Left colon (tissue), 2 donors: ENCODE measurements at regions not wholly inside any gene's neighbourhood (a gene's known extent, or its start where the extent isn't known, plus 50 kb on each side); places are given as distances from the start of the nearest gene placed in this dataset.

ENCODE experiments used
- ATAC-seq: fragments of 200-7000 bp; cut with Tn5 transposase; one replicate; pipeline ENCODE4 v1.9.1; 2020; ENCODE audit warnings: mild to moderate bottlenecking, moderate library complexity
- DNase-seq, 2 donors: peaks; one replicate each; pipeline ENCODE4 v3.0.0-alpha.2; 2020
- intact Hi-C, 2 donors: fragments of 100-400 bp; cut with DNase I in 1 of 2; cut with micrococcal nuclease in 1 of 2; formaldehyde crosslinking; loops; one replicate each; pipeline versions ENCODE4 v1.11.2 to v1.14.0; 2022; cut with DNase I, micrococcal nuclease
- donor health status: DM: no; HTN: no; CAD: no.
- donor health status: DM: yes; HTN: yes; CAD: no.

DNA sequence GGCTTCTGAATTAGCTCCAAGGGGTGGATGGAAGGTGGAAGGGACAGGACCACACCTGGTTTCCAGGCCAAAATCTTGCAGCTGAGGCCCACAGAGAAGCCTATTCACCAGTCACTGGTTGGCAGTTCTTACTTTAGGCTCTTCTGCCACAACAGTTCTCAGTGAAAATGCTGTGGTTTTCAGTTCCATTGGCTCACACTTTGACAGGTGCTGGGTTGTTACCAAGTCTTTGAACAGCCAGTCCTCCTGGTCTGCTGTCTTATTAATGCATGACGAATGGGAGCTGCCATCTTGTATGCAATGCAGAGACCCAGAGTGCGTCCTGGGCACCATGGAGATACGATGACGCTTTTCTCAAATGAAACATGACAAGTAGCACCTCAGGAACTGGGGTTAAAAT is 232.0 kb upstream of the ZBED5 start:
- intact Hi-C loops: no loop called here
- ATAC-seq (no peak), DNase-seq (no peak)

DNA sequence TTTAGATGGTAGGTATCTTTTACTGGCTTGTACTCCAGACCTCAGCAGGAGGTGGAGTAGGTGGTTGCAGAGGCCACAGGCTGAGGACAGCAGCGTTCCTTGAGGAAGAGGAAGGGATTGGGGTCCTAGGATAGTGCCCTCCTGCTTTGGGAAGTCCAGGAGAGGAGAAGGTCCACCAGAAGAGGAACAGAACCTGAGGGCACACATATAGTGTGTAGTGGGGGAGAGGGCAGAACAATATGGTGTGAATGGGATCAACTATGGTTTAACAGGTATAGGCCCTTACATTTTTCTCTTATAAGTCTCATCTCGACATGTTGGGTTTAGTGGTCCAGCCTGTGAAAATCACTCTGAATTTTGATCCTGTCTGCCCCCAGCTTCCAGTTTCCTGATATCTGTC is 229.1 kb upstream of the ZBED5 start:
- ATAC-seq: no peak
- intact Hi-C loops: no loop called here
- DNase-seq: no peak

DNA sequence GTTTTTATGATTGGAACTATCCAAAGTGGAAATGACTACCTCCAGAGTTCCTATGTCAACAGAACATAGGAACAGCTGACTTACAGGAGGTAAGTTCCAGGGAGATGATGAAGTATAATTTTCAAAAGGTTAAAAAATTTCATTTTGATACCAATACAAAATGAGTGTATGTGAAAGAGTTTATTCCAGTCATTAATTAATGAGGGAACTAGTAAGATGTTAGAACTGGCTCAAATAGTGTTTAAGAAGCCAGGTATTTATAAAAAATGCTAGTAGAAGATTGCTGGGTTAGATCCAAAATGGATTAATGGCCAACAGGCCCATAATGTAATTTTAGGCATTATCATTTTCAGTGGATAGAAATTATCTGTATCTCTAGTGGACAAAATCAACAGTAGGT is 227.7 kb upstream of the ZBED5 start:
- intact Hi-C loops: no loop called here
- DNase-seq: no peak
- ATAC-seq: no peak

DNA sequence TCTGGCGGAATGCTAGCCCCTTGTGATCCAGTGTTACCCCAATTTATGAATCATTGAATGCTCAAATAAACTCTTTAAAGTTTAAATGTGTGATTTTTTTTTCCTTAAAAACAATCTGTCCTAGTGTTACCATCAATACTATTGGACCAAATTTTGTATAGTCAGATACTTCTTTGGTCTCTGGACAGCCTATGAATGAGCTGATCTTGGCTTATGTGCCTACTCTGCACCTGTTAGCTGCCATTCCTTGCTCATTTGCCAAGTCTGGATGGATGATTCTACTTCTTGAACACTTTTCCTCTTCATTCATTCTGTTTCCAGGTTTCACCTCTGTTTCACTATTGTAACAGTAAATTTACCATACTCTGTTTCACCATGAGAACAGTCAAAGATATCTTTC is 226.5 kb upstream of the ZBED5 start:
- DNase-seq (no peak), ATAC-seq (no peak)
- intact Hi-C loops: no loop called here

DNA sequence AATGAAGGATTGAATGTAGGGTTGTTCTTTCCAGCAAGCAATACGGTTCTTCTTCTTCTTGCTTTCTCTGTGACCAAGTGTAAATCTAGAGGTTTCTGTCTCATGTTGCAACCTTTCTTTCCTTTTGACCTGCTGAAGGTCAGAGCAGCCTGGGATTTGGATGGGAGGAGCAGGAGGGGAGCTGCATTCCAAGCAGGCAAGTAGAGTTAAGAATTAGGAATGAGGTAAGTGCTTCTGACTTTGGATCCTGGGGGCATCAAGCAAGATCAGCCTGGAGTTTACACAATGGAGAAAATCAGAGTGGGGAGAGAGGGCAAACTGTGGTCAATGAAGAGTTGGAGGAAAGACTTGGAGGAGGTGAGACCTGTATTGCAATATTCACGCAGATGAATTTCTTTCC is 225.6 kb upstream of the ZBED5 start:
- DNase-seq: no peak
- intact Hi-C loops: no loop called here

DNA sequence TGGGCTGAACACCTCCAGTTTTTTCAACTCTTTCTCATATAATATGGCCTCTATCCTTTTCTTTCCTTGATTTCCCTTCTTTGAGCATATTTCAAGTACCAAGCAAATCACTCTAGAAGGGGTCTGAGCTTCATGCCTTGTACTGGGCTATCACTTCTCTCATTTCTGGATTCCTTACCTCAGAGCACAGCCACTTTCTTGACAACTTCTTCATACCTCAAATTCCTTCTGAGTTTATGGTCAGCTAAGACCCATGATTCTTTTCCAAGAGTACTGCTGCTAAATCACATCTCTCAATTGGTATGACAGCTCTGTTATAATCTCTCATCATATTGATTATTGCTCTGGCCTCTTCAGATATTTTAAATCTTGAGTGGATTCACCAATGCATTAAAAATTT is 224.8 kb upstream of the ZBED5 start:
- ATAC-seq: no peak
- intact Hi-C loops: no loop called here
- DNase-seq: no peak

More for the DNA sequence above, 225.6 kb upstream of the ZBED5 start:
- ATAC-seq: no peak

DNA sequence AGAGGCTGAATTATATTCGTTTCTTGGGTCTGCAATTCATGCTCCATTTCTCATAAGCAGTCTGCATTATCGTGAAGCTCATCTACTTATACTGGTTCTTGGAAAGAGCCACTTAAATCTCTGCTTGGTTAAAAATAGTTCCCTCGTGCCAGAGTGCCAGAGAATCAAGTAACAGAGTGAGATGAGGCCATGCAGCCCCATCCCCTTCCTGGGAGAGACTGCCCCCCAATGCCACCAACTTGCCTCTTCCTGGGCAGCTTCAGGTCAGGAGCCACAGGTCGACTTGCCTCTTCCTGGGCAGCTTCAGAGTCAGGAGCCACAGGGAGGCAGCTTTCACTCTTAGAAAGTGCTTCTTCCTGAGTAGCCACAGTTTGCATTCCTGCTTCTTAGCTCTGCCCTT is 223.9 kb upstream of the ZBED5 start:
- intact Hi-C loops: no loop called here
- DNase-seq (no peak), ATAC-seq (no peak)

DNA sequence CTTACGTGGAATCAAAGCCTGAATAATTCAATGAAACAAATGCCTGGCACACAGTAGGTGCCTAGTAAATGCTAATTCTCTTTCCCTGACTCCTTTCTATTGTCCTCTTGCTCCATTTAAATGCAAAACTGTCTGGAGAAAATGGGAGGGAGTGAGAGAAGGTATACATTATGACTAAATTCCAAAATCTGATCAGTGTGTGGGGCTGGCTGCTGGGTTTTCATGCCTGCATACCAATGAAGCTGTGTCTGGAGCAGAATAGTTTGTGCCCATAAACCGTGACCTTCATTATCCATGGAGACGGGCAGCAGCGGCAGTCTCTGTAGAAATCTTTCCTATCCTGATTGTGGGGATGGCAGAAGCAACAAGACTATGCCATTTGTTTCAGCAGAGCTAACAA is 223.4 kb upstream of the ZBED5 start:
- ATAC-seq (no peak), DNase-seq (no peak)
- intact Hi-C loops: no loop called here

DNA sequence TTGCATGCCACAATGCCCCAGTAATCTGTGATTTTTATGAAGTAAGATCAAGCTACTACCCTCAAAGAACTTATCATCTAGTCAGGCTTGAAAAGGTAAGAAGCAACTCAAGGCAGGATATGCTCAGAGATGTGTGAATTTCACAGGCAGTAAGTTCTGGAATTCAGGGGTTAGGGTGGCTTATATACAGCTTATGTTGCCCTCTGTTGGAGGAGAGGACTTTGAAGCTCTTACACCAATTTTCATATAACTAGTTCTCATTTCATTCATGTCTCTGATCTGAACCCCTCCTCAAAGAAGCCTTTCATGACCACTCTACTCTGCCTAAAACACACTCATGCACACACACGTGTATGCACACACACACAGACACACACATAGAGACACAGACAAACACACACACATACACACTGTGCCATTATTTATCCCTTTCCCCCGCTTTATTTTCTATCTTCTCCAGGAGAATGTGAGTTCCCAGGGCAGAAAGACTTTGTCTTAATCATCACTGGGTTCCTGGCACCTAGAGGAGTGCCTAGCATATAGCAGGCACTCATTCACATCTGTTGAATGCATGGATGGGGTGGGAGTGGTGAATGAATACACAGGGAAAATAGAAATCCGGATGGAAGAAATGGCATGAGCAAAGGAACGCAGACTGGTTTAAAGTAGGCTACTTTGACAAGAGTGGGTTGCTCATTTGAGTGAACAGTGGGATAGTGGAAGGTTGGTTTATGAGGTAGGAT is 220.7 kb upstream of the ZBED5 start:
- no peak for ATAC-seq
- DNase-seq: no peak
- intact Hi-C loops: no loop called here

DNA sequence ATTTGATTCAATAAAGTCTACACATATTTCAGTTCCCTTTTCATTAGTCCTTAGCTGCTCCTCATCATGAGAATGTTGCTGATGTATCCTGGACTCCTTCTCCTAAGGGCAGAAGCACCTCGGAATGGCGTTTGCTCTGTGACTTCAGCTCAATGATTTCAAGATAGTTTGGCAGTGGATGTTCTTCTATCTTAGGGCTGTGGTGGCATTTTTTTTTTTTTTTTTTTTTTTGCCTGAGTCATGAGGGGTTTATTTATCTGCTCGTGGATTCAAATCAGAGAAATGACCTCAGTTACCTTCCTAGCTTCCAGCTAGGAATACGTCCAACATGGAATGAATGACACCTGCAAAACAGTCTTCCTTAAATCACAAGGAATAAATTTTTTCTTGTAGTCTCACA is 220.0 kb upstream of the ZBED5 start:
- ATAC-seq (no peak), DNase-seq (no peak)
- intact Hi-C loops: no loop called here

DNA sequence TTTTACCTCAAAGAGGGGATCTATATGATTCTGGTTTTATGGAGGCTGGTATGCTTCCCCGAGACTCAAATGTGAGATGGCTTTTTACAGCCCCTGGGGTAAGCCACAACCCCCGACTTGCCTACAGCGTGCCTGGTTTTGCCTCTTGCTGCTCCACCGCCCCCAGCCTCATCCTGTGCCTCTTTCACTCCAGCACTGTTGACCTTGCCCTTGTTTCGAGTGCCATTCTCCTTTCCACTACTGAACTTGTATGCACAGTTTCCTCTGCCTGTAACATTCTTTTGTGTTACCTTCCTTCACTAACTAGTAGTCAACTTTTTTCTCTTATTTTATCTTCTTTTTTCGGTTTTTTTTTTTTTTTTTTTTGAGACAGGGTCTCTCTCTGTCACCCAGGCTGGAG is 219.0 kb upstream of the ZBED5 start:
- ATAC-seq: no peak
- DNase-seq: no peak
- intact Hi-C loops: no loop called here

DNA sequence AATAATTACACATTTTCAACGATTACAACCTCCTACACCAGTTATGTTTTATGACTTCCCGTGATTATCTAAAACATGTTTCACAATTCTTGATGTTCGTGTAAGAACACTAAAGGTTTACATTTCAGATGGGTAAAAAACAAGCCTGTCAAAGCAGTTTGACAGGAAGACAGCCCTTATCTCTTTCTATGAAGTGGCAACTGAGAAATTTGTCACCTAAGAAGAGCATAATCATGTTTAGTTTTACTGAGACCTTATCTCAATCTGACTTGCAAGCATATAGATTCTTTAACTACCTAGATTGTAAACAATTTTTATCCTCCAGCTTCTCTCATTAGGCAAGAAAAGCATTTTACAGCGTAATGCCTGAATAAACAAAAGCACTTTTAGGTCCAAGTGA is 218.4 kb upstream of the ZBED5 start:
- no peak for ATAC-seq
- intact Hi-C loops: no loop called here
- no peak for DNase-seq

DNA sequence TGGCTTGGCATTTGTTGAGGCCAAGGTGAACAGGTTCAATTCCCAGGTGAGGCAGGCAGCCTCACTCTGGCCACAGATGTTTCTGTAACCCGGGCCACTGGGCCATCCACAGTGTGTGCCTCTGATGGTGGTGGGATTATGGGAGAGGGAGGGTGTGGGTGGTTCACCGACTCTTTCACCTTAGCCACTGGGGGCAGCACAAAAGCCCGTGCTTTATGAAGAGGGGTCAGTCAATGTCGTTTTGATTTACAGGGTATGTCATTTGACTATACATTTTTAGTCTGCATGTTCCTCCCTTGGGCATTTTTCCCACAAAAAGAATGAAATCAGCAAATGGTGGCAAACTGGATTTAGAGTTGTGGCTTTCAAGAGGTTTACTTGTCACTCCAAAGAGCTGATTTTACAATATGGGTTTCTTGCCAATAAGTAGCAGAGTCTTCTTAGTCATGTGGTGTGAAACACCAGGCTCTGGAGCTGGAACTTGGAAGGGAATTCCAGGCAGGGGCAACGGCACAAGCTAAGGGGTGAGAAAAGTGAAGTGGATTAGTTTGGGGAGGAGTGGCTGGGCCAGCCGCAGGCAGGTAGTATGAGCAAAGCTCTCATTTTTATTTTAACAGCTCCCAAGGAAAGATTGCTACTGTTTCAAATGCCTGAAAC is 217.8 kb upstream of the ZBED5 start:
- intact Hi-C loops: no loop called here
- ATAC-seq (no peak), DNase-seq (no peak)

DNA sequence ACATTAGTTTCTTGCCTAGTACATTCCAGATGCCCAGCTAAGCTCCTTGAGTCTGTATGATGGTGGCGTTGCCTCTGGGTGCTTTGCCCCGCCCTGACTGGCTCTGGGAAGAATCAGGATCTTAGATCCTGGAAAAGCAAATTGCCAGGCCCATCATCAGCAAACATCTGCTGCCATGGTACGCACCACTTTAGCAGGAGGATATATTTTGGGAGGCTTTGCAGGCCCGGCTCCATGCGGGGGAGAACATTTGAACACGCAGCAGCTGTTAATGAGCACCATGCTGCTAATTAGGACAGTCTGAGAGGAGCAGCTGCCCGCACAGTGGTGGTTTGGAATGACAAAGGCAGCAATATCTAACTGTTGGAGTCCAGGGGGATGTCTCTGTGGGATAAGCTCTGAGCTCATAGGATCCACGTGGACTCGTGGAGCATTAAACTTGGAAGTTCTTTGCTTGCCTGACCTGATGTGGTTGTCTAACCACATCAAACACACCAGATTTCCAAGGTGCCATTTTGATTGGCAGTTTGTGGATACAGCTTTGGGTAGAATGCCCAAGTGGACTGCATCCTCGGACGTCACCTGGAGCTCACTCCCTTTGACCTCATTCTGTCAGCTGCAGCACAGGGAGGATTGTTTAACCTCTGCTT is 217.0 kb upstream of the ZBED5 start:
- no peak for DNase-seq
- no peak for ATAC-seq
- intact Hi-C loops: no loop called here

DNA sequence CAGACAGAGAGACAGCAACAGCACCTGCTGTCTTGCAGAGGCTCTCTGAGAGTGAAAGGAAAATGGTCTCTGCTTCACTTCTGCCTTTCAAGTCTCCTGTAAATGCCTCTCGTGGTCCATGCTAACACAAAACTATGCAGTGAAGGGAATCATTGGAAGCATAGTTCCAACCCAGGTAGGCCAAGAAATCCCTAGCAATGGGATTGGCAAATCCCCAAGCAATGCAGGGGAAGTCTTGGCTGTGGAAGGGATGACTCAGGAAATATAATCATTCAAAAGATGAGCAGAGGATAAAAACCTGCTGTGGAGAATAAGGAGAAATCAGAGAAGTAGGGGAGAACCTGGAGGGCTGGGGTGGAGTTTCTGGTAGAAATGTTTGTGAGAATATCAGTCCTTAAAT is 216.1 kb upstream of the ZBED5 start:
- intact Hi-C loops: no loop called here
- ATAC-seq (no peak), DNase-seq (no peak)

DNA sequence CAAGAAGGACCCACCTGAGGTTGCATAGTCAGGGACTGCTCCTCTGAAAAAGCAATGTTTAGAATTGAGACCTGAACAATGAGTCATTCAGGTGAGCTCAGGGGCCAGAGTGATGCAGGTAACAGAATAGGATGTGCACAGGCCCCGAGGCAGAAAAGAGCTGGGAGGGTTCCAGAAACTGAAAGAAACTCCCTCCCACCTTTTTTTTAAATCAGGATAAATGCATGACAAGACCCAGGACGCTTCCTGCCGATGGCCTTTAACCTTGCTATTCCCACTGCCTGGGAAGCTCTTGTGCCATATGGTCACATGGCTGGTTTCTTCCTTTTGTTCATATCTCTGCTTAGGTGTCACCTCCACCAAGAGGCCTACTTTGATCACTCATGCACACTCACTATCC is 214.2 kb upstream of the ZBED5 start:
- intact Hi-C loops: no loop called here
- ATAC-seq (no peak), DNase-seq (no peak)

DNA sequence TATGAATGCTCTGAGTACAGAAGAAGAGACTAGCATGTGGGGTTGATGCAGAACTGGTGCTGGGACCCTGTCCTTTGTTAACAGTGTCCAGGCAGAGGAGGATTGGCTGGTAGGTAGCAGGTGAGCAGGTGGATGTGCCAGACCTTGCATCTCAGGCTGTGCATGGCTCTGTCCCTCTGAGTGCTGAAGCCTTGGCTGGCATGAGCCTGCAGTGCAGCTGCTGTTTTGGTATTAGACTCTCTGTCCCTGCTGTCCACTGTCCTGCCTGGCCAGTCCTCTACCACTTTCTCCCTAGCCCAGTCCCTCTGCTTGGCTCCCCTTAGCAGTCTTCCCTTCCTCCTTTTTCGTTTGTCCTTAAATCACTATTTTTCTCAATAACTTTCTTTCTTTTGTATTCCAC is 213.6 kb upstream of the ZBED5 start:
- intact Hi-C loops: no loop called here
- DNase-seq (no peak), ATAC-seq (no peak)

DNA sequence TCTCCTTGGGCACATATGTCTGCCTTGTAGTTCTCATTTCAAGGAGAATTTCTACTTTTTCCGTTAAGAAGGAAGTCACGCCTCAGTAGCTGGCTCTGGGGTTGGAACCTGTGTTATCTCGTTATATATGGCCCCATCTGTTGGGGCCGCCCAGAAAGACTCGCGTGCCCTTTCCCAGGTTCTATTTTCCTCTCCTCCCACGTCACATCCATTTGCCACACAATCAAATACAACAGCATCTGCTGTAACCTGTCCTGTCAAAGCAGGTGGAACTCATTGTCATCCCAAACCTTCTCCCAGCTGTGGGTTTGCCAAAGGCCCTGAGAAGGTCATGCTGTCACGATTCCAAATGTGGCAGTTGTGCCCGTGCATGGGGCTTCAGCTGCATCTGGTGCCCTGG is 213.1 kb upstream of the ZBED5 start:
- ATAC-seq: no peak
- intact Hi-C loops: no loop called here
- DNase-seq: no peak

DNA sequence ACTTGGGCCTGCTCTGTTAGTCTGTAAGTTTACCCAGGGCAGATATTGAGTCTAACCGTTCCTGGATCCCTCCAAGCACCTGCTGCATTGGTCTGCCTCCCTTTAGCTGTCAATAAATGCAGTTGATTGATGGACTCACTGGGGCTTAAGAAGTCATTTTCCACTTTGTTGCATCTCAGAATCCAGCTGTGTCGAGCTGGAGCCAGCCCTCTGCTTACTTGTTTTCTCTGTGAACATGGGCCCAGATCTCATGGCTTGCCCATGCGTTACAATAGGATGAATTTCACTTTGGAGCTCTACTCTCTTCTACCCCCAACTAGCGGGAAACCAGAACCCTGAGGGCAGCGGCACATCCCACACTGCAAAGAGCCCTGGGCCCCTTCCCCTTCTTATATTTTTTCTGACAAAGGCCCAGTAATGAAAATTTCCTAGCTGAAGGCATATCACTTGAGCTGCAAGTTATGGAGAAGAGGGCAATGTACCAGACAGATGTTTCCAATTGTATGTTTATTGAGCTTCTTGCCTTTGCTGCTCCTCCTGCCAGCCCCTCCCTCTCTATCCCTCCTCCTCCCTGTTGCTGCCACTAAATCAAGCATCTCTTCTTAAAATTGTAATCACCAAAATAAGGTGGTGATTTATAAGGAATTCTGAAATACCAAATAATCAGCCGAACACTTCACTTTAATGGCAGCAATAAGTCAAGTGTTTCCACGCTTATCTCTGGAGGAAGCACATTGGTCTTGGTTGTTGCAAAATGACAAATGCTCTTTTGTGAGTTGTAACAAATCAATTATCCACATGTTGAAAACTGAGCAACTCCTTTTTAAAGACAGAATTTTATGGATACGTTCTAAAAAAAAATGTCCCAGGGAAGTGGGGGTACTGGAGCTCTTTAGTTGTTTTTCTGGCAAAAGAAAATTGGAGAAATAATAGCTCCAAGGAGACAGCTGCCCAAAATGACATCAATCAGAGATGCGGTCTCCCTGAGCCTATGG is 212.3 kb upstream of the ZBED5 start:
- DNase-seq: no peak
- ATAC-seq: no peak
- intact Hi-C loops: no loop called here
